ENCODE measurements at regions not wholly inside any gene's neighbourhood (a gene's known extent, or its start where the extent isn't known, plus 50 kb on each side); places are given as distances from the start of the nearest gene placed in this dataset.

DNA sequence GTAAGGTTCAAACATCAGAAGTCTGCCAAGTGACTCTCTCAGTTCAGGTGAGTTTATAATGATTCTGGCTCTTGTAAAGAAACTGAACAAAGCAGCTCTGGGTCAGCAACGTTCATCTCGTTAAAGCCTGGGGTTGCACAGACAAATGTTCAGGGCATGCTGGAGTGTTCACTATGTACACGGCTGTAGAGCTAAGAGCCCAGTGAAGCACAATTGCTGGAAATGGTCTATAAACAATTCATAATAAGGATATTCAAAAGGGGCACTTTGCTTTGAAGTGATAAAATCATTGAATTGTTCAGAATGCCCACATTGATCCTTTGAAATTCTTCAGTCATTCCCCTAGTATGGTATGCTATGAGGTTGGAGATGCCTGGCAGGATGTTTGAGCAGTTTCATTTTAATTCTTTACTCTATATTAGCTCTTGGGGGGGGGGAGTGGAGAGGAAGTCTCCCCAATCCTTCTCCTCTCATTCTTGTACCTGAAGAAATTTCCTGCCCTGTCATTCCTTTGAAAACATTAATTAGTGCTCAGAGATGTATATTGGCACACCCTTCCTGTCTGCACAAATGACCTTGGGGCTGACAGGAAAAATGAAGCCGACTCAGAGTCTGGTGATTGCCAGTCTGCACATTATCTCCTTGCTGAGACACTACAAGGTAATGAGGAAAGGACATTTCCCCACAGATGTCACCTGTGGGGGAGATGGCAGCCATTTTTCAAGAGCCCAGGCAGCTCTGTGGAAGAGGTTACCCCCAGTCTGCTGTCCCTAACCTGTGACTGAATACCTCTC lies 145.5 kb downstream of the DLEU7 start:
- DNase-seq = no peak
- ATAC-seq = no peak
- intact Hi-C loops (cut with DNase I, micrococcal nuclease) = no loop called here

DNA sequence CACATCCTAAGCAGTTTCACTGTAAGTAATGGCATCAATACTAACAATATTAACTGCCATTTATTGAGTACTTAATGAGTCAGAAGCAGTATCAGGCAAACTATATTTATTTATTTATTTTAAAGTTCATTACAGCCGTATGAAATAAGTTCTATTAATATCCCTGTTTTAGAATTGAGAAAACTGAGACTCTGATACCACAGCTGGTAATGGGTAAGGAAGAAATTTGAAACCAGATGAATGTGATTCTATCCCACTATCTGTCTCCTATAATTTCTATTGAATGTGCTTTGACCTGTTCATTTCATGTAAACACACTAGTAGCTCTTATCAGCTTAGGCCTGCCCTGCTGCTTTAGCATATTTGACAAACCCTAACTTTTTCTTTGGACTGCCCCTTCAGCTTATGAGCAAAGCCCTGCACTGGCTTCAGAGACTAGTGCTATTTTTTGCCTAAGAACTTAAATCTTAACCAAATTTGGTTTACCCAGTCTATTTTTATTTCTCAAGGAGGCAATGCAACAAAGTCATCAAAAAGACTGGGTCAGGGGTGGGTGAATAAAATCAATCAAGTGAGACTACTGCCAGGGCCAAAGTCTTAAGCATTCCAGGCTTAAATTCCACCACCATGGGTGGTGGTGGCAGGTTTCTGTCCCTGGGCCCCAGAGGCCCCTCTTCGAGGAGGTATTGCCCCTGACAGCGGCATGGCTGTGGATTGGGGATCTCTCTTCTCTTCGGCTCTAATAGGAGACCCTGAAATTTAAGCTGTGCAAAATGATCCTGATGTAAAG lies 143.4 kb downstream of the DLEU7 start:
- no peak for ATAC-seq
- intact Hi-C loops (cut with DNase I, micrococcal nuclease) = no loop called here
- DNase-seq = no peak

DNA sequence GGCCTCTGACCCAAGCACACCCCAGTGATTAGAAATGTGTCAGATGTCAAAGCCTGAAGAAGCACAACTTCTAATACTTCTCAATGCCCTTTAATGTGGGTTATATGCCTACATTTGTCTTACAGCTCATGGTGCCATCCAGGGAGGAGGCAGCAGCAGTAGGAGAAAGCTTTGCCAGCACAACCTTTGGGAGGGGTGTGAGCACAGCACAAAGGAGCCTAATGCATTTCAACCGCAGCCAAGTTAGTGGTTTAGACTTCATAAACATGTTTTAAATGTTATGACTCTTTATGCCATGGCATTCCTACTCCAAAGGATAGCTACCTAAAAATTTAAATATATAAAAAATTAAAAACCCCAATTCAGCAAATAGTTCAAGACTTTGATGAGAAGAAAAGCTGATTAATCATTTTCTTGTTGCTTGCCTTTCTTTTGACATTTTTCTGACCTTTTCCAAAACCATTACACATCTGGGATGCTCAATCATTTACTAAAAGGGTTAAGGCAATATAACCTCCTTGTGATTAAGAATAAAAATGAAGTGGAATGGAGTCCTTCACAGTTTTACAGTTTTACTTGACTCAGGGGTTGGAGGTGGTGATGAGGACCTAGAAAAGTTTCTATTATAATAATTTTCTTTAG lies 142.7 kb downstream of the DLEU7 start:
- ATAC-seq = no peak
- DNase-seq = no peak
- intact Hi-C loops (cut with DNase I, micrococcal nuclease) = no loop called here

DNA sequence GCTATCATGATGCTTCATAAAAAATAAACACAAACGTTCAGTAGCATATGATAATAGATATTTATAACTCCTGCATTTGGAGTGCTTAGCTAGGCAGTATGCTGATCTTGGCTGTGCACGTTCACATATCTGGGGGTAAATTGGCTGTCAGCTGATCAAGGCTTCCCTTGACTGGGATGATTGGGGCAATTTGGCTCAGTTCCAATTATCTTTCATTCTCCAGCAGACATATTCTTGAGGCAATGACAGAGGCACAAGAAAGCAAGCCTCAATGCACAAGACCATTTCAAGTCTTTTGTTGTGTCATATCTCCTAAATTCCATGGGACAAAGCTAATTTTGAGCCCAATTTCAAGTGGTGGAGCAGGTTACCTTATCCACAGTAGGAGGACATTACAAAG lies 142.0 kb downstream of the DLEU7 start:
- no peak for ATAC-seq
- no peak for DNase-seq
- intact Hi-C loops (cut with DNase I, micrococcal nuclease) = no loop called here

DNA sequence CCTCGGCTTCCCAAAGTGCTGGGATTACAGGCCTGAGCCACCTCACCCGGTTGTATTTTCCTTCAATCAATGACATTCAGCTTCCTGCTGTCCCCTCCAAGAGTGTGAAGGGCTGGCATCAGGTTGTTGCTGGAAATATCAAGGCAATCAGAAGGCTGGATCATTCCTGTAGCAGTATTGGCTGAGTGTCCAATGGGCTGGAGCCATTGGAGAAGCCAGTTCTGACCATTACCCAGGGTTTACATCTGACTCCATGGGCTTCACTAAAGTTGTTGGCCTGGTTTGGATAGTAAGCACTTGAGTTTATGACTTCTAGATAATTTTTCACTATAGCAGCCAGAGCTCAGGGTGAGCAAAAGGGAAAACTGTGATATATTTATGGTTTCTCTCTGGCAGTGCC lies 137.0 kb downstream of the DLEU7 start:
- DNase-seq (no peak), ATAC-seq (no peak)
- intact Hi-C loops (cut with DNase I, micrococcal nuclease) = no loop called here

DNA sequence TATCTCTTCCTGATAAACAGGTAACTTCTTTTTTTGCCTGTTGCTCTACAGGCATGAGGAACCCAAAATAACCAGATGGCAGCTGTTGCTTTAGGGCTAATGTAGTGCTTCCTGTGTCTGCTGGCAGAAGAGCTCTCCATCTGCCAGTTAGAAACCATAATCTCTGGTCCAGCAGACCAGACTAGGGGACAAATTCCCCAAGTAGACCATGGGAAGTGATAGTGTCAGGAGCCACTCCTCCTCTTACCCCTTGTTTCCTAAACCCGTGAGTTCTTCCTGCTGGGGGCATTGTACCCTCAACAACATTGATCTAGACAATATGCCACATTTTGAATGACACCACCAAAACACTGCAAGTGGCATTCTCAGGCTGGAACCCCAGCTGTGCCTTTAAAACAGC lies 135.9 kb downstream of the DLEU7 start:
- ATAC-seq = no peak
- intact Hi-C loops (cut with DNase I, micrococcal nuclease) = no loop called here
- DNase-seq = no peak

DNA sequence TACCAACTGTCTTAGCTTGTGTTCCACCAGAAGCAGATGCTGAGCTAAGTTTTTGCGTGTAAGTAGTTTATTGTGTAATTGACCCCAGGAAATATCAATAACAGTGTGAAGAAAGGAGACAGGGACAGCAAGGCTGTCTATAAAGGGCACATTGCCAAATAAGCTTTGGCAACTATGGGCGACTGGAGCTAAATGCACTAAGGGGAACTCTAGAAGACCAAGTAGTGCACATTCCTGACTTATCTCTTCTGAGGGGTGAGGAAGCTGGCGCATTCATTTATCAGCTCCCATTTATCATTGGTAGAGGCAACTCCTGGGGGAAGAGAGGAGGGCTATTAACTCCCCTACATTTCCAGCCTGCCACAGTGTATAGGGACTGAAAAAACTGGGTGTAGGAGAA lies 135.0 kb downstream of the DLEU7 start:
- intact Hi-C loops (cut with DNase I, micrococcal nuclease) = no loop called here
- DNase-seq = no peak
- no peak for ATAC-seq

DNA sequence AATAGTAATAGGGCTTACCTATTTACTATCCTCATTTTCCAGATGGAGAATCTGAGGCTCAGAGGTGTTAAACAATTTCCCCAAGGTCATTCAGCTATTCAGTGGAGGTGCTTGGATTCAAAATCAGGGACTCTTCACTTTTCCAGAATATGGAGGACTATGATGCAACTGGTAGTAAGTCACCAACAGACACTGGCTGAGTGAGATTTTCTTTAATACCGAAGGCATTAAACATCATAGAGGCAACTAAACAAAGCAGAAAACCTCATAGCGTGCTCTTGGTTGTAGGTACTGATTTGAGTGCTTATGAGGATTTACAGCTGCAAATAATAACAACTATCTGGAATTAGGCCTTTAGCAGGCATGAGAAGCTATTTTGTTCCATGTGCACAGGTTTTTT lies 134.4 kb downstream of the DLEU7 start:
- no peak for ATAC-seq
- intact Hi-C loops (cut with DNase I, micrococcal nuclease) = no loop called here
- DNase-seq = no peak

DNA sequence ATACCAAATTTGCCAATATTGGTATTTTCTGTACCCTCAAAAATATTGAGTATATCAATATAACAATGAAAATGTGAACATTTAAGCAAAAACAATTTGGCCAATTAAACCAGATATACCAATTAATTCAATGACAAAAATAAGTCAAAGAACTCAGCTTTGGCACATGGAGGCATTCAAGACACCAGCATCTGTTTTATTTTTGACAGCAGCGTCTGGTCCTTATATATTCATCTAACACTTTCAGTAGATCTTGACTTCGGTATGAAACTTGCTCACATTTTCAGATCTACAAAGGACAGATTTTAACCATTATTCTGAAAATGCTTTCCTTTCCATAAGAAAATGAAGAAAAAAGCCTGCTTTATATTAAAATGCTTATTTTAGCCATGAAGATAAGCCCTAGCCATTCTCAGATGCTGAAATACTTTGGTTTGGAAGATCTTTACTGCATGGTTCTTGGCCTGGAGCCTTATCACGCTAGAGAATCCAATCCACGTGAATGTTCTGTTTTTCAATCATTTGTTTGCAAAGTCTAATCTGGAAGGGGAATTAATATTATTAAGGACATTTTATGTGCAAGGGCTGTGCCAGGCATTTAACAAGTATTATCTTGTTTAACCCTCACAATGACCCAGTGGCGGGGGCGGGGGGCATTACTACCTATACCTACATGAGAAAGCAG lies 132.2 kb downstream of the DLEU7 start:
- intact Hi-C loops (cut with DNase I, micrococcal nuclease) = no loop called here
- DNase-seq (no peak), ATAC-seq (no peak)

DNA sequence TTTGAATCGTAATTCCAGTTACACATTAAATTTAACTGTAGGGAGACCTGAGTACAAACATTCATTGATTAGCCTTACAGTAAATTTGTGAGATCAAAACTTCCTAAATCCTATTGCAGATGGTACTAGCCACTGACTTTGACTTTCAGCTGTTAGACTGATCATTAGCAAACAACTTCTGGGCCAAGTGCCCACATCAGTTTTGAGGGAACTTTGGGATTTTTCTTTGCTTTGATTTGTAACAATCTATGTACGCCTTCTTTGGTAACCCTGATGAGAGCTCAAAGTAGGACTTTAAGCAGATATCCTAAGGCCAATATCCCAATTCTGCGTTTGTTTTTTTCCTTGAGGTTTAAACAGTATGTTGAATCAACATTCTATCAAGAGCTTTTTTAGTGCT lies 131.5 kb downstream of the DLEU7 start:
- intact Hi-C loops (cut with DNase I, micrococcal nuclease) = no loop called here

DNA sequence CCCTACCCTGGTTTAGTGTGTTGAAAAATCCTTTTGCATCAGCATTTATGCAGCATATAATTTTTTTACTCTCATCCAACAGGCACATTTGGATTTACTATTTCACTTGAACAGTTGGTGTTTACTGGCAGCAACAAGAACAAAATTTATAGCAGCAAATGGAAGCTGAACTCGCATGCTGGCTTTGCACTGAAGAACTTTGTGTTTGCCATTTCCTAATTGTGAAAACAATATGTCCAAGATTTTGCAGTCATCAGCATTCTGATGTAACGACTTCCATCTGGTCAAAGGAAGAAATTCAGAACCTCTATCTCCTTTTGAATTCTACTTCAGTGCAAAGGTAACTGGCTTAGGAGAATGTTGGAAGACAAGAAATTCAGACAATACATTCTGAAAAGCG lies 131.0 kb downstream of the DLEU7 start:
- DNase-seq (no peak), ATAC-seq (no peak)
- intact Hi-C loops (cut with DNase I, micrococcal nuclease) = no loop called here

More for the DNA sequence above, 131.5 kb downstream of the DLEU7 start:
- ATAC-seq = no peak
- DNase-seq = no peak

DNA sequence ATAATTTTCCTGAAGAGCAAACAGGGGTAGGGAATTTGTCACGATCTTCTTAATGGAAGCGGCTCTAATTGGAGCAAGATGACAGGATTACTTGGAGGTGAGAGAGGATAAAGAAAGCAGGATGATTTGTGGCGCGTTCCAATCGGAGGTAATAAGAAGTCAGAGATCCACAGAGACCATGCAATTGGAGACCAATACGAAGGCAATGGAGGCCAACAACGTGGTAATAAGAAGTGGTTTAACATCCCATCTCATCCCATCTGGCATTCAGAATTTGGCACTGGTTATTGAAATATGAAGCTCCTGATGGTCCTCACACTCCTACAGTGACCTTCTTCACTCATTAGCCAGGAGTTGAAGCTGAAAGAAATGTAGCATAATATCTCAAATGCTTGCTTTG lies 130.6 kb downstream of the DLEU7 start:
- intact Hi-C loops (cut with DNase I, micrococcal nuclease) = no loop called here
- DNase-seq (no peak), ATAC-seq (no peak)

DNA sequence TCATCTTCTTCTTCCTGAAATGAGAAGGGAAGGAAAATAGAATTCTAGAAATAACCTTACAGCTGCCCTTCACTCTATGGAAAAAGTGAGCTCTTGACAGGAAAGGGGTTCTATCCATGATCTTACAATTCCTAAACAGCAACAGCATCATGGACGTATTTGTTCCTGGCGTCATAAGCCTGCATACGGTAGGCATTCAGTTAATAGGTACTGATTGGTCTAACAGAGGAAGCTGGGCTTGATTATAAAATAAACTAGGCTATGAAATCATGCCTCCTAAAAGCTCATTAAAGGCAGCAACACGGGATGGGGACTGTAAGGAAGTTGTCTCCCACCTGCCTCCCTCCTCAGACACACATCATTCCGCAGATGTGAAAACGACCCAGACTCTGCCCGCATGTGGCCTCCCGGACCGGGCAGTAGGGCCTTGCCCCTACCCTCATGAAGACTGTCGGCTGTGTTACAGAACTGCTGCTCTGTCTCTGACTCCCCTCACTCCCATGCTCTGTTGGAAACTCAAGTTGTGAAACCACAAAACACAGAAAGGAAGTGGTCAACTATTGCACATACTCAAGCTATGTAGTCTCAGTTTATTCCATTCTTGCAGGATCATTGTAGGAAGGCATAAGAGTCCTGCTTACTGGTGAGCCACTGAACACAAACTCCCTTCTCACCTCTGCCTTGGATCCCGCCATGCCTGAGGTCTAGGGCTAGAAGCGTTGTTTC lies 129.8 kb downstream of the DLEU7 start:
- peak; percentile 29 for ATAC-seq
- intact Hi-C loops (cut with DNase I, micrococcal nuclease) = no loop called here
- DNase-seq = peak in 1 of 2 donors; percentile 12

DNA sequence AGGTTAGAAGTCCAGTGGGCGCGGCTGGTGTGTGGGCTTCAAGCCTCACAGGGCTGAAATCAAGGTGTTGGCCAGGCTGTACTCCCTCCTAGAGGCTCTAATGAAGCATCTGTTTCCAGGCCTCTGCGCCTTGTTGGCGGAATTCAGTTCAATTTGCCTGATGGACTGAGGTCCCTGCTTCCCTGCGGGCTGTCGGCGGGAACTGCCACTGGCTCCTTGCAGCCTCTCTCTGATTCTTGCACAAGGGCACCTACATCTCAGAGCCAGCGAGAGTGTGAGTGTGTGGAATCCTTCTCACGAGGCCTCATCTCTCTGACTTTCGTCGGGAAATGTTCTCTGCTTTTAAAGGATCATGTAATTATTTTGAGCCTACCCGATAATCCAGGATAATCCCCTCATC lies 128.6 kb downstream of the DLEU7 start:
- intact Hi-C loops (cut with DNase I, micrococcal nuclease) = no loop called here
- no peak for DNase-seq
- ATAC-seq = no peak

DNA sequence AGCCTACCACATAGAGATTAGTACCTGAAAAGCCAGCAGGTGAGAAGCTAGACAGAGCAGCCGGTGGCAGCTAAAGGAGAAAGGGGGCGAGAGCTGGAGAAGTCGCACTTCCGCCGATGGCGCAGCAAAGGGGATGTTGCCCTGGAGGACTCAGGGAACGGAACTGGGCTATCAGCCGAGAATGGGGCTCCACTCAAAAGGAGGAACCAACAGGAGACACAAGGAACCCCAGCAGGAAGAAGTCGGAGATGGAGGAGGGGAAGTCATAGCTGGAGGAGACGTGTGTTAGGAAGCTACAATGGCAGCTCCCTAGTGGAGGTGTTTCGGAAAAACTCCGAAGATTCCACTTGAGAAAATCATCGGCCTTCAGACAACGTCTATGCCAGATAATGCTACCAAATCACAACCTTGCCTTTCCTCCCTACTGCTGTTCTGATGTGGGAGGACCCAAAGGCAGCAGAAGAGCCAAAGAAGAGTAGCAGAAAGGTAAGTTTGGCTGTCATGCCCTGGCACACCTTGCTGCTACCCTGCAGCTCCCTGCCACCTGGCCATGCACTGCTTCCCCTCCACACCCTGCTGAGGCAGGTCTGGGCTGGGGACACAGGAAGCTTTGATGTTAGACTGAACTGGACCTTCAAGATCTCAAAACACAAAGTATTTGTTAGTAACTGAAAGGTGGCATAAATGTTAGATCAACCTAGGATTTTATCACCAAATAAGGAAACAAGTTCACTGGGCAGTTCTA lies 127.9 kb downstream of the DLEU7 start:
- no peak for ATAC-seq
- peak; percentile 20 to 46 for DNase-seq
- intact Hi-C loops (cut with DNase I, micrococcal nuclease) = no loop called here

DNA sequence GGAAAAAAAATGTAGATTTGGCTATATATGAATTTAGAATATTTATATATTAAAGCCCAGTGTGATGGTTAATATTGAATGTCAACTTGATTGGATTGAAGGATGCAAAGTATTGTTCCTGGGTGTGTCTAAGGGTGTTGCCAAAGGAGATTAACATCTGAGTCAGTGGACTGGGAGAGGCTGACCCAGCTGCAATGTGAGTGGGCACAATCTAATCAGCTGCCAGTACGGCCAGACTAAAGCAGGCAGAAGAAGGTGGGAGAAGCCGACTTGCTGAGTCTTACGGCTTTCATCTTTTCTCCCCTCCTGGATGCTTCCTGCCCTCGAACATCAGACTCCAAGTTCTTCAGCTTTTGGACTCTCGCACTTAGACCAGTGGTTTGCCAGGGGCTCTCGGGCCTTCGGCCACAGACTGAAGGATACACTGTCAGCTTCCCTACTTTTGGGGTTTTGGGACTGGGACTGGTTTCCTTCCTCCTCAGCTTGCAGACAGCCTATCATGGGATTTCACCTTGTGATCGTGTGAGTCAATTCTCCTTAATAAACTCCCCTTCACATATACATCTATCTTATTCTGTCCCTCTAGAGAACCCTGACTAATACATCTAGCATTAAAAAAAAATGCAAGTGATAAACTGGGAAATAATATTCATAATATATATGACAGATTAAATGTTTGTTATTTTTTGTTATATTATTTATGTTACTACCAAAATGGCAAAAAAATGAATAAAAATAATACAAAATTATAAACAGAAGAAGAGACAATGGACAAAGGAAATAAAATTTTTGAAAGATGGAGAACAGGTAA lies 122.4 kb downstream of the DLEU7 start:
- DNase-seq = no peak
- intact Hi-C loops (cut with DNase I, micrococcal nuclease) = no loop called here
- no peak for ATAC-seq

DNA sequence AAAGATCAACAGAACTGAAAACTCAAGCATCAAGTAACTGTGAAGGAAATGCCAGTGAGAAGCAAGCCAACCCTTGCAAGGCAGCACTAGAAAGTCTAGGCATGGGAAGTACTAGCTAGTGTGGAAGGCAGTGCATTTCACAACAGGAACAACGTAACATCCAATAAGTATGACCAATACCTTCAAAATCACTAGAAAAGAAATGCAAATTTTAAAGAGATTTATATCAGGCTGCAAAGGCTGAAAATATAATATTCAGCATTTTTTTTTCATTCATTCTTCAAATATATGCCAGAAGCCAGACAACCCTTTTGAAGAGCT lies 121.9 kb downstream of the DLEU7 start:
- DNase-seq (no peak), ATAC-seq (no peak)
- intact Hi-C loops (cut with DNase I, micrococcal nuclease) = no loop called here

All from left colon (tissue), 2 donors.